HCT116 (cell line): ENCODE measurements at regions not wholly inside any gene's neighbourhood (a gene's known extent, or its start where the extent isn't known, plus 50 kb on each side); places are given as distances from the start of the nearest gene placed in this dataset.

Experiments
- ATAC-seq: fragments of 200-7000 bp; cut with Tn5 transposase; 2 replicates; pipeline ENCODE4 v1.9.1; 2020; ENCODE audit warnings: mild to moderate bottlenecking, moderate library complexity
- BruUV-seq: library from RNA; stranded (reverse); fragments of 400-500 nt; replicated peaks from 2 replicates; lab custom pipeline; 2021; lab: Mats Ljungman, UMichigan
- CTCF ChIA-PET: fragments of 300-600 bp; sonication (Branson Sonifier 250); formaldehyde crosslinking; loops from one replicate; lab custom pipeline; 2021; ENCODE audit warnings: antibody characterized with exemption; lab: Charles Lee
- POLR2A ChIA-PET: fragments of 300-600, 350-600 bp; sonication (Branson Sonifier 250); formaldehyde crosslinking; loops from one replicate; lab custom pipeline; 2021; ENCODE audit warnings: antibody characterized with exemption; lab: Charles Lee
- RAD21 ChIA-PET, 2 experiments: fragments of 300-600 bp; sonication (Branson Sonifier 250); formaldehyde crosslinking; loops; one replicate each; lab custom pipeline; 2023; ENCODE audit warnings: low total read pairs in 2 of 2; ENCODE audit not compliant: uncharacterized antibody in 2 of 2, unreplicated experiment in 2 of 2, low non-redundant PET in 1 of 2; lab: Charles Lee
- DNase-seq: peaks from one replicate; pipeline ENCODE4 v3.0.0-alpha.2; 2010; ENCODE audit warnings: low read depth, low spot score
- H2AFZ ChIP-seq: fragments of 200-600 bp; shearing (Covaris generic), sonication (generic); 2 replicates; pipeline ENCODE4 v1.6.1; 2017; ENCODE audit warnings: low read depth, mixed run types, mixed read lengths, antibody characterized with exemption, low read length; ENCODE audit not compliant: poor library complexity, severe bottlenecking
- H3K27ac ChIP-seq: 2 replicates; pipeline ENCODE4 v1.5.1; 2012; ENCODE audit warnings: low read depth, low read length
- H3K27me3 ChIP-seq: fragments of 200-600 bp; sonication (generic); 2 replicates; pipeline ENCODE4 v1.6.1; 2016; ENCODE audit warnings: mixed run types, low read length, mixed read lengths; ENCODE audit not compliant: insufficient read depth
- H3K36me3 ChIP-seq, 2 experiments: fragments of 200-500 bp in 1 of 2; fragments of 200-600 bp in 1 of 2; sonication (Bioruptor generic) in 1 of 2; sonication (generic) in 1 of 2; 2 replicates each; pipeline versions ENCODE4 v1.5.1 to v1.6.1; 2014 to 2016; ENCODE audit warnings: low read length in 2 of 2, inconsistent platforms in 1 of 2, mixed read lengths in 1 of 2, mixed run types in 1 of 2; ENCODE audit not compliant: insufficient read depth in 2 of 2, control insufficient read depth in 1 of 2
- H3K4me1 ChIP-seq, 2 experiments: fragments of 200-600 bp in 1 of 2; sonication (generic) in 1 of 2; 2 replicates each; pipeline versions ENCODE4 v1.5.1 to v1.6.1; 2012 to 2017; ENCODE audit warnings: low read length in 2 of 2, inconsistent platforms in 1 of 2, mild to moderate bottlenecking in 1 of 2, mixed read lengths in 1 of 2, mixed run types in 1 of 2, moderate library complexity in 1 of 2; ENCODE audit not compliant: insufficient read depth in 2 of 2, control insufficient read depth in 1 of 2
- H3K4me2 ChIP-seq: fragments of 200-600 bp; sonication (generic); 2 replicates; pipeline ENCODE4 v1.6.1; 2017; ENCODE audit warnings: mixed run types, low read length, mixed read lengths
- H3K4me3 ChIP-seq, 2 experiments: fragments of 200-600 bp in 1 of 2; sonication (generic) in 1 of 2; replicated peaks in 1 of 2; 2 replicates each; pipeline ENCODE4 v1.5.1; 2011 to 2016; ENCODE audit warnings: low read length in 2 of 2, control low read depth in 1 of 2, low read depth in 1 of 2, mild to moderate bottlenecking in 1 of 2, mixed read lengths in 1 of 2, mixed run types in 1 of 2
- H3K79me2 ChIP-seq: fragments of 200-600 bp; sonication (generic); 2 replicates; pipeline ENCODE4 v1.6.1; 2017; ENCODE audit warnings: mild to moderate bottlenecking, mixed run types, low read length, moderate library complexity, mixed read lengths; ENCODE audit not compliant: insufficient read depth
- H3K9ac ChIP-seq: fragments of 200-600 bp; sonication (generic); 2 replicates; pipeline ENCODE4 v1.6.1; 2016; ENCODE audit warnings: low read length, mixed read lengths
- H3K9me2 ChIP-seq: fragments of 200-600 bp; sonication (generic), shearing (Covaris generic); 2 replicates; pipeline ENCODE4 v1.6.1; 2017; ENCODE audit warnings: mixed run types, mild to moderate bottlenecking, moderate library complexity; ENCODE audit not compliant: insufficient read depth
- H3K9me3 ChIP-seq, 2 experiments: fragments of 200-500 bp in 1 of 2; fragments of 200-600 bp in 1 of 2; sonication (Bioruptor generic) in 1 of 2; sonication (generic) in 1 of 2; 2 replicates each; pipeline ENCODE4 v1.6.1; 2014 to 2017; ENCODE audit warnings: low read length in 2 of 2, mixed read lengths in 2 of 2, inconsistent platforms in 1 of 2, low read depth in 1 of 2, mild to moderate bottlenecking in 1 of 2, mixed run types in 1 of 2, moderate library complexity in 1 of 2; ENCODE audit not compliant: control insufficient read depth in 1 of 2, insufficient read depth in 1 of 2
- H4K20me1 ChIP-seq: fragments of 200-600 bp; sonication (generic), shearing (Covaris generic); 2 replicates; pipeline ENCODE4 v1.6.1; 2017; ENCODE audit warnings: mixed run types, mild to moderate bottlenecking, moderate library complexity; ENCODE audit not compliant: insufficient read depth
- ATF3 ChIP-seq: IDR thresholded peaks from 2 replicates; pipeline ENCODE4 v1.6.1; 2012
- CBX3 ChIP-seq: IDR thresholded peaks from 2 replicates; pipeline ENCODE4 v1.6.1; 2012; ENCODE audit warnings: low read depth
- CEBPB ChIP-seq: IDR thresholded peaks from 2 replicates; pipeline ENCODE4 v1.6.1; 2012; ENCODE audit warnings: low read depth
- CTCF ChIP-seq, 3 experiments: fragments of 200-600 bp in 1 of 3; sonication (generic) in 1 of 3; IDR thresholded peaks in 2 of 3; conservative IDR thresholded peaks in 1 of 3; 2 replicates each; pipeline ENCODE4 v1.5.1; 2012 to 2017; ENCODE audit warnings: low read depth in 2 of 3, low read length in 2 of 3, antibody characterized with exemption in 1 of 3, borderline replicate concordance in 1 of 3, control low read depth in 1 of 3, mild to moderate bottlenecking in 1 of 3, mixed read lengths in 1 of 3, mixed run types in 1 of 3, moderate library complexity in 1 of 3; ENCODE audit not compliant: insufficient read depth in 1 of 3
- EGR1 ChIP-seq: IDR thresholded peaks from 2 replicates; pipeline ENCODE4 v1.6.1; 2012; ENCODE audit warnings: low read depth
- ELF1 ChIP-seq: IDR thresholded peaks from 2 replicates; pipeline ENCODE4 v1.6.1; 2012; ENCODE audit warnings: low read depth, borderline replicate concordance
- EZH2 ChIP-seq: fragments of 200-600 bp; sonication (generic); IDR thresholded peaks from 2 replicates; pipeline ENCODE4 v1.6.1; 2017; ENCODE audit warnings: antibody characterized with exemption, mixed run types
- EZH2phosphoT487 ChIP-seq: fragments of 200-600 bp; IDR thresholded peaks from 2 replicates; pipeline ENCODE4 v1.6.1; 2018; ENCODE audit warnings: antibody characterized with exemption, borderline replicate concordance
- FOSL1 ChIP-seq: IDR thresholded peaks from 2 replicates; pipeline ENCODE4 v1.6.1; 2012; ENCODE audit warnings: low read depth
- MAX ChIP-seq: IDR thresholded peaks from 2 replicates; pipeline ENCODE4 v1.6.1; 2012
- POLR2A ChIP-seq: IDR thresholded peaks from 2 replicates; pipeline ENCODE4 v1.7.0; 2011; ENCODE audit warnings: borderline replicate concordance; ENCODE audit not compliant: insufficient read depth, insufficient read length; ENCODE audit errors: extremely low read depth
- RAD21 ChIP-seq: IDR thresholded peaks from 2 replicates; pipeline ENCODE4 v1.6.1; 2012; ENCODE audit warnings: low read depth, mild to moderate bottlenecking
- REST ChIP-seq: IDR thresholded peaks from 2 replicates; pipeline ENCODE4 v1.6.1; 2012; ENCODE audit warnings: low read depth
- SIN3A ChIP-seq: IDR thresholded peaks from 2 replicates; pipeline ENCODE4 v1.6.1; 2012; ENCODE audit warnings: low read depth
- SP1 ChIP-seq: IDR thresholded peaks from 2 replicates; pipeline ENCODE4 v1.6.1; 2012; ENCODE audit warnings: low read depth
- SRF ChIP-seq: IDR thresholded peaks from 2 replicates; pipeline ENCODE4 v1.6.1; 2012; ENCODE audit warnings: low read depth
- TCF7L2 ChIP-seq: IDR thresholded peaks from 2 replicates; pipeline ENCODE4 v1.7.0; 2011; ENCODE audit warnings: borderline replicate concordance, inconsistent platforms; ENCODE audit not compliant: insufficient read depth, insufficient read length; ENCODE audit errors: extremely low read depth
- YY1 ChIP-seq: IDR thresholded peaks from 2 replicates; pipeline ENCODE4 v1.6.1; 2011; ENCODE audit warnings: low read length, low read depth, moderate library complexity, mild to moderate bottlenecking; ENCODE audit not compliant: insufficient replicate concordance; ENCODE audit errors: extremely low read depth
- ZBTB33 ChIP-seq: IDR thresholded peaks from 2 replicates; pipeline ENCODE4 v1.6.1; 2011; ENCODE audit warnings: mild to moderate bottlenecking, low read length, moderate library complexity; ENCODE audit not compliant: insufficient replicate concordance; ENCODE audit errors: extremely low read depth
- ZNF274 ChIP-seq: fragments of 200-500 bp; sonication (Bioruptor generic); IDR thresholded peaks from 2 replicates; pipeline ENCODE4 v1.6.1; 2014; ENCODE audit warnings: mild to moderate bottlenecking, low read depth, low read length, inconsistent platforms
- intact Hi-C: fragments of 100-400 bp; cut with micrococcal nuclease; formaldehyde crosslinking; loops from 2 replicates; pipeline ENCODE4 v1.10.0; 2022

- Histone ChIP-seq H4K20me1 (no peaks in the 10 kb centered on the region), H2AFZ (no peak overlapping the region), H3K27ac (no peak overlapping the region), H3K27me3 (no peaks in the 10 kb centered on the region), H3K4me1 (no peaks in the 10 kb centered on the region), H3K4me3 (no peak overlapping the region), H3K36me3 (no peaks in the 10 kb centered on the region), H3K9me3 (peaks cover 4 to 34% of the 10 kb centered on the region in 2 experiments; a peak in 2 of 4 replicates), H3K9me2 (no peaks in the 10 kb centered on the region), H3K79me2 (no peaks in the 10 kb centered on the region), H3K9ac (no peak overlapping the region), H3K4me2 (no peak overlapping the region)
- POLR2A ChIA-PET: no interaction called here
- no peak for DNase-seq
- no TSS peak for BruUV-seq
- CTCF ChIA-PET: no interaction called here
- RAD21 ChIA-PET: no interaction called here
- intact Hi-C loops: no loop called here
- TF ChIP-seq SP1 (no peak), SIN3A (no peak), POLR2A (no peak), EZH2phosphoT487 (no peak), ZBTB33 (no peak), ATF3 (no peak), EGR1 (no peak), MAX (no peak), FOSL1 (no peak), EZH2 (no peak), TCF7L2 (no peak), CTCF (IDR thresholded peaks at IDR 0.05 in 2 of 3, conservative IDR thresholded peaks at IDR 0.05 in 1 of 3; ENCODE audit: borderline replicate concordance in 1 of 3, insufficient read depth in 1 of 3, low read depth in 2 of 3, low read length in 2 of 3) (no peak), REST (no peak), ELF1 (no peak), SRF (no peak), CBX3 (no peak), YY1 (no peak), ZNF274 (no peak), CEBPB (no peak), RAD21 (no peak)
- no peak for ATAC-seq
Observed at GRCh38 chr14:82720946-82721345, 1187.3 kb upstream of the SEL1L start.
